NCI-H748 treated with DMSO at 0.1 percent for 48 hours (cell line): ENCODE measurements at regions not wholly inside any gene's neighbourhood (a gene's known extent, or its start where the extent isn't known, plus 50 kb on each side); places are given as distances from the start of the nearest gene placed in this dataset.
A peak's percentile ranks its signal among the peaks of the same experiment; 100 is the strongest.
"Not testable (repeated sequence)": the region's sequence is repeated elsewhere in the genome, so short reads cannot be mapped to it uniquely, and the experiment has no call there.

ENCODE experiments used
- DNase-seq: peaks from one replicate; lab custom pipeline; 2025; lab: John Stamatoyannopoulos, UW

GRCh38 chr4:183816077-183816476 is 89.0 kb upstream of the STOX2 start:
- no peak for DNase-seq

- DNase-seq: no peak
Measured at GRCh38 chr4:183816882-183817509, 88.1 kb upstream of the STOX2 start.

DNA sequence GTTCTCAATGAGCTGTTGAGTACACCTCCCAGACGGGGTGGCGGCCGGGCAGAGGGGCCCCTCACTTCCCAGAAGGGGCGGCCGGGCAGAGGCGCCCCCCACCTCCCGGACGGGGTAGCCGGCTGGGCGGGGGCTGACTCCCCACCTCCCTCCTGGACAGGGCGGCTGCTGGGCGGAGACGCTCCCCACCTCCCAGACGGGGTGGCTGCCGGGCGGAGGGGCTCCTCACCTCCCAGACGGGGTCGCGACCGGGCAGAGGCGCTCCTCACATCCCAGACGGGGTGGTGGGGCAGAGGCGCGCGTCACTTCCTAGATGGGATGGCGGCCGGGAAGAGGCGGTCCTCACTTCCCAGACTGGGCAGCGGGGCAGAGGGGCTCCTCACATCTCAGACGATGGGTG is 86.5 kb upstream of the STOX2 start:
- not testable (repeated sequence) for DNase-seq

- DNase-seq: no peak
Measured at GRCh38 chr4:183821076-183821853, 83.8 kb upstream of the STOX2 start.

DNA sequence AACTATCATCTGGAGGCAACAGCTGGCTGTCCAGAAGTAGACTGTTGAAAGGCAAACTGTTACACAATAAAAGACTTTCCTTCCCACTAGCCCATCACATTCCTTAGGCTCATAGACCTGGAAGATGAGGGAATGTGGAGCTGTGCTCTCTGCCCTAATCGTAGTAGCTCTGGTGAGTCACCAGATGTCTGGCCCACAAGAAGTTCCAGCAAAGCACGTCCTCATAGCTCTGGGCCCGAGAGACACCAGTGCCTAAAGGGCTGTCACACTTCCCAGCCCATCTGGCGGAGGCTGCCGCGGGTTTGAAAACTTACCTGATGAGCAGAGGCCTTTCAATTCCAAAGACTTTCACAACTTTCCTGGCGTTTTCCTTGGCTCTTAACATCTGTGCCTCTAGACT is 81.7 kb upstream of the STOX2 start:
- no peak for DNase-seq

GRCh38 chr4:183825346-183825745 is 79.8 kb upstream of the STOX2 start:
- no peak for DNase-seq

- no peak for DNase-seq
Measured at GRCh38 chr4:183826461-183826860, 78.6 kb upstream of the STOX2 start.

DNA sequence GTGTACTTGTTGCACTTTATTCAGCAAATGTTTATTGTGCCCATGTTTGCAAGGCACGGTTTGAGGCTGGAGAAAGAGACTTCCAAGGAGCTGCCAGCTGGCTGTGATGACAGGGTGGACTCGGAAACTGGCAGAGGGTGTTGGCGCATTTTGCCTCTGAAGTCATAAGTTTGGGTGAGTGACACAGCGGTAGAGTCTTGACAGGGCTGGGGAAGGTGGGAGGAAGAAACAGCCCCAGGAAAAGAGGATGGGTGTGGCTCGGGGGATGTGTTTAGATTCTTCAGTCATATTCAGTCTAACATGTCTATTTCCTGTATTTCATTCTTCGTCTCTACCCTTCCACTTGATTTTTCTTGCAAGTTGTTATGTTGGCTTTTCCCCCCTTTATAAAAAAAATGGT is 77.0 kb upstream of the STOX2 start:
- DNase-seq: no peak

- DNase-seq: no peak
Measured at GRCh38 chr4:183828839-183829238, 76.3 kb upstream of the STOX2 start.

GRCh38 chr4:183830438-183830985 is 74.6 kb upstream of the STOX2 start:
- DNase-seq: no peak

- DNase-seq: no peak
Measured at GRCh38 chr4:183831026-183831446, 74.1 kb upstream of the STOX2 start.

DNA sequence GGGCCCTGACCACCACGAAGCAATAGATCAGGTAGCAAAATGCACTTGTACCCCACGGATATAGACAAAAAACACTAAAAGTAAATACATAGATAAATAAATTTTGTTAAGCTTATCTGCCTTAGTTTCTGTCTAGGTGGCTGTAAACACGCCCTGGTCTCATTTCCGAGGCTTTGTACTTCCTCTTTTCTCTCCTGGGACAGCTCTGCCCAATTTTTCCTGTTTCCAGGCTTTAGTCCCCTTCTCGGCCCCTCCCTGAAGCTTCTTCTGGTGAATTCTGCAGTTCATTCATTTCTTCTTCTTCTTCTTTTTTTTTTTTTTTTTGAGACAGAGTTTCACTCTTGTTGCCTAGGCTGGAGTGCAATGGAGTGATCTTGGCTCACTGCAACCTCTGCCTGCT is 73.4 kb upstream of the STOX2 start:
- DNase-seq: no peak

DNA sequence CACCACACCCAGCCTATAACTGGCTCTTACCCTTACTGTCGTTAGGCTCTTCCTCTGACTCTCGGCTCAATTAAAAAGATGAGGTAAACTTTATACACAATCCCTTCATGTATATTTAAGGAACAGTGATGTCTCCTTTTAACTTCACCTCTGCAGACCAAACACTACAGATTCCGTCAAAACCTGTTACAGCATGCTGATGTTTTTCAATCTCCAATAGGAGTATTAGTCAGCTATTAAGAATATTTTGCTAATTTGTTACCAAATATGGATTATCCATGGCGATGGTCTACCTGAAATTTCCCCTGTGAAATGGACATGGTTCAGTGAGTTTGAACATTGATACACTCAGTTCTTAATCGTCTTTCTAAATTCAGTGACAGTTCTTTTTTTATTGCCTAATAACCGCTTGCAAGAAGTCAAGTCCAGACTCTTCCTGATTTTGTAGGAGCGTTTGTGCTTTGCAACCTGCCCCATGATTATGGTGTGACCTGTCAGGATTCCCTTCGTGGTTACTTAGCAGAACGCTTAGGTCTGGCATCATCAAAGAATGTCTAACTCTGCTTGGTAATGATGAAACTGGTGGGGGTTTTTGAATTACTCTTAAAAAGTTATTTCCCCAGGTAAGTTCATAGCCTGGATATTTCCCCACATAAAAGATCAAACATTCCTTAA is 72.2 kb upstream of the STOX2 start:
- no peak for DNase-seq

GRCh38 chr4:183834252-183834651 is 70.9 kb upstream of the STOX2 start:
- DNase-seq: no peak

GRCh38 chr4:183837222-183837621 is 67.9 kb upstream of the STOX2 start:
- DNase-seq: no peak

GRCh38 chr4:183838987-183839712 is 66.0 kb upstream of the STOX2 start:
- DNase-seq: no peak

- DNase-seq: peak; percentile 68
Measured at GRCh38 chr4:183840311-183840710, 64.8 kb upstream of the STOX2 start.

GRCh38 chr4:183841001-183841400 is 64.1 kb upstream of the STOX2 start:
- no peak for DNase-seq

- DNase-seq: no peak
Measured at GRCh38 chr4:183842129-183842528, 63.0 kb upstream of the STOX2 start.

GRCh38 chr4:183843248-183843671 is 61.8 kb upstream of the STOX2 start:
- DNase-seq: no peak

DNA sequence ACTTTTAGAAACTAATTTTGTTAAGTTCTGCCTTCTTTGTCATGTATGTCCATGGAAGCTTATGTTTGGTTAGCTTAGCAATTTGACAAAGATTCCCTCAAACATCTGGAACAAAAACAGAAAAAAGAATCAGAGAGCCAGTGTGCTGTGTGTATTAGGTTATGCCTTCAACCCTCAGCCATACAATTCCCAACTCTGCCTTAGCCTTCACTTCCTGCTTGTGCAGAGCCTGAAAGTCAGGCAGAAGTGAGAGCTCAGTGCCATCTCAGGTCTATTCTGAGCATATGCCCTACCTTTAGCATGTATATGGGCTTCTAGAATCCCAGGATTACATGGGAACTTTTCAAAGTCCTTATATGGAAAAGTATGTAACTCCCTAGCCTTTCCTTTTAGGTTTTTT is 58.2 kb upstream of the STOX2 start:
- no peak for DNase-seq

GRCh38 chr4:183848805-183849204 is 56.3 kb upstream of the STOX2 start:
- no peak for DNase-seq
